Embryonic facial prominence (tissue), 1 donor: ENCODE measurements at regions not wholly inside any gene's neighbourhood (a gene's known extent, or its start where the extent isn't known, plus 50 kb on each side); places are given as distances from the start of the nearest gene placed in this dataset.

Experiments
- DNase-seq: peaks from one replicate; pipeline ENCODE4 v3.0.0-alpha.2; 2016; ENCODE audit errors: extremely low spot score

DNA sequence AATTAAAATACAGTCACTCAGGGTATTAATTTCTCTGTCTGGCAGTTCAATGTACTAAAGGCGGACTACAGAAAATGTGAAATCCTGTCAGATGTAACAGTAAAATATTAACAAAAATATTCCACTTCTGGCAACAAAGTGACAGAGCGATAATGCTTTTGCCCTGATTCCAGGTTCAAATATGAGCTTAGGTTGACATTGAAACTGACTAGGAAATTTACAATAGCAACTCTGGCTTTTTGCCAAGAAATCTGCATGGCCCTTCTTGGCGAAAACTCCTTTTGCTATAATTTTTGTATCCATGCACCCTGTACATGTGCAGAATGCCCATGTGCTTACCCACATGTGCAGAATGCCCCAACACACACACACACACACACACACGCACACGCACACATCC, 552.2 kb downstream of the MDFIC start:
- no peak for DNase-seq

DNA sequence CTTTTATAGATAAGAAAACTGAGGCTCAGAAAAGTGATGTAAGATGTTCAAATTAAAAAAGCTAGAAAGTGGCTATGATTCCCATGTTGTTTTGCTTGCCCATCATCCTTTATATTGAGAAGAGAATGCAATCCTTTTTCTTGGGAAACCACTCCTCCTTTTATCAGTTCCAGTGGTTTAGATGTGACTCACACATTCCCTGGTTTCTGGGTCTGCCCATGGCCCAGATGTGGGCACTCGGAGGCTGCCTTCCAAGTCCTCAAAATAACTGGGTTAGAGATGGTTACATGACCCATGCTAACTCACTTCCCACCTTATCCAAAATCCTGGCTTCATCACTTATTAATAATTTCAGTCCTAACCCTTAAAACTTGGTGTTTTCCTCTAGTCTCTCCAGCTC, 550.0 kb downstream of the MDFIC start:
- DNase-seq = no peak

DNA sequence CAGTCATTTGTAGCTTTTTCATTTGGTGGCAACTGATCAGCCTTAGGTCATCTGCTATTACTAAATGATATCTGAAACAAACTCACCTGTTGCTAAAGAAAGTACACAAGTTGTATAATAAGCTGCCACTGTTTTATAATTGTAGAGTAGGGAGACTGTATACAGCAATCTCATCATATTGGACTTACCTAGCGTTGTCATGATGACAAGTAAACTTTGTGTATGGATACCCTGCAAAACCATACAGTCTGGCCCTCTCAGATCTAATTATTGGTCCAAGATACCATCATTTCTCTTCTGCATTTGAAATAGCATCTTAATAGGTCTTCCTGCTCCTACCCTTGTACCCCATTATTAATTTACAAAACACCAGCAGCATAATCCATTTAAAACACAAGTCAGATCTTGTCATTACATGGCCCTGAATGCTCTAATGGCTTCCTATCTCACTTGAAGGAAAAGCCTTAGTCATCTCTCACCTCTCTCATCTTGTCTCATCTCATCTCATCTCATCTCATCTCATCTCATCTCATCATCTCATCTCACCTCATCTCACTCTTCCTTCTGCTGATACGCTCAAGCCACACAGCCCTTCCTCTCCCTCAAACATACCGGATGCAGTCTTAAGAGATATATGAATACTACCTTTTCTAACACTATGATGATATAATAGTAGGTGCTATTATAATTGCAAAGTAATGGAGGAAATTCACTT, 540.6 kb downstream of the MDFIC start:
- DNase-seq = no peak

DNA sequence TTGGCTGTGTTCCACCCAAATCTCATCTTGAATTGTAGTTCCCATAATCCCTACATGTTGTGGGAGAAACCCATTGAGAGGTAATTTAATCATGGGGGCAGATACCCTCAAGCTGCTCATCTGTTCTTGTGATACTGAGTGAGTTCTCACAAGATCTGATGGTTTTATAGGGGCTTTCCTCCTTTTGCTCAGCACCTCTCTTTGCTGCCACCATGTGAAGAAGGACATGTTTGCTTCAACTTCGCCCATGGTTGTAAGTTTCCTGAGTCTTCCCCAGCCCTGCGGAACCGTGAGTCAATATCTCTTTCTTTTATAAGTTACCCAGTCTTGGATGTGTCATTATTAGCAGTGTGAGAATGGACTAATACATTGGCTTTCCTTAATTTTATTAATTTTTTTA, 527.8 kb downstream of the MDFIC start:
- DNase-seq = no peak

DNA sequence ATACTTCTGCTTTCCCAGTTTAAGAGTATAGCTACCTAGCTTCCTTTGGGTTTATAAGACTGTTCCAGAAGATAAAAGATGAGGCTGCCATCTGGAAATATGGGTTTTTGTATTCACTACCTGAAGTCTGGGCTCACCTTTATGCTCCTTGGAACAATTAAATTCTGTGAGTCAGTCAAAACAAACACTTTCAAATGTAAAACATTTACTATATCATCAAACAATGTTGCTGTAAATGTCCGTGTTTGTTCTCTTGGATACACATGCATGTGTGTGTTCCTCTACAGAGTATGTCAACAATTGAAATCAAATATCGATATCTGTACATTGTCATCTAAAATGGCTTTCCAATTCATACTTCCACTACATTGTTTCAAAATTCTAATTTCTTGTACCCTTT, 525.6 kb downstream of the MDFIC start:
- no peak for DNase-seq

DNA sequence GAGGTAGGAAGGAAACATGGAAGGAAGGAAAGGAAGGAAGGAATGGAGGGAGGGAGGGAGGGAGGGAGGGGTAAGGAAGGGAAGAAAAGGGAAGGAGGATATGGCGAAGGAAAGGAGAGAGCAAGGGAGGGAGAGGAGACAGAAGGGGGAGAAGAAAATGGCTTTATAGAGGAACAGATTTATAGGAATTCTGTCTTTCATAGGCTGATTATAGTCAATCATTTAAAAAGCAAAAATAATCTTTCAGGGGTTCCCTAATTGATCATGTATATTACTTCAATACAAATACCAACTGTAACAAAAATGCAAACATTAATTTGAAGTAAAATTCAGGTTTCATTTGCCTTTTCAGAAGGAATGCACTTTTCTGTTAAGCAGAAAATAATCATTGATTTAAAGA, 519.1 kb downstream of the MDFIC start:
- no peak for DNase-seq

DNA sequence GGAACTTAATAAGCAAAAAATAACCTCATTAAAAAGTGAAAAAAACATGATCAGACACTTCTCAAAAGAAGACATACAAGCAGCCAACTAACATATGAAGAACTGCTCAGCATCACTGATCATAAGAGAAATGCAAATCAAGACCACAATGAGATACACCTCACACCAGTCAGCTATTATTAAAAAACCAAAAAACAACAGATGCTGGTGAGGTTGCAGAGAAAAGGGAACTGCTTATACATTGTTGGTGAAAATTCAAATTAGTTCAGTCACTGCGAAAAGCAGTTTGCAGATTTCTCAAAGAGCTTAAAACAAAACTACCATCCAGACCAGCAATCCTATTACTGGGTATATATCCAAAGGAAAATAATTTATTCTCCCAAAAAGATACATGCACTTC, 513.3 kb downstream of the MDFIC start:
- no peak for DNase-seq

DNA sequence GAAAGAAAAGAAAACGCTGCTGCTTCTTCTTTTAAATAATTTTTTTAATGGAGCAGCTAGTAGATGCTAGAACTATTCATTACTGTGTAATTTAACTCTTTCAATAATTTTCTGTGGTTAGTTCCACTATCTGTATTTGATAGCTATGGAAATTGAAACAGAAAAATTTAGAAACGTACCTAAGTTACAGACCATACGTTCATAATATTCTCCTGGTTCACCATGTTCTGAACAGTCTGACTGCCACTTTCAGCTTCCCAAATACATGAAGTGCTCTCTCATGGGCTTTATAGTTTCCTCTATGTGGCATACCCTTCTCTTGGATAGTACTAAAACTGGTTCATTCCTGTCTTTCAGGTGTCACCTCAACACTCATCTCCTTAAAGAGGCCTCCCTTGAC, 508.0 kb downstream of the MDFIC start:
- no peak for DNase-seq

DNA sequence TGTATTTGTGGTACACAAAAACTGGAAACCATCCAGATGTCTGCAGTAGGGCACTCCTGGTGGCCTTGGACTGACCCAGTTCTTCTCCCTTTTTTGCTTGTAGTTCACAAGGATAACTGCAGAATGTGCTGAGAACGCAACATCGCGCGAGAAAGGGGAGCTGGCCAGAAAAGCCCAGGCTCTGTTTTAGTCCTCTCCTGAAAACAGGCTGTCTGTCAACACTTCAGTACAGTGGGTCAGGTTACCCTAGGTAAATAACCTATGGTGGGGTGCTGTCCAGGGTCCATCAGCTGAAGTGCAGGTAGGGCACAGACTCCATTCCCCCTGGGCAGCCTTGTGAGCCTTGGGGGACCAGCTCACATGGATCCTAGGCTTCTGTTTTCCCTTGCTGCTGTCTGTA, 495.8 kb downstream of the MDFIC start:
- no peak for DNase-seq

DNA sequence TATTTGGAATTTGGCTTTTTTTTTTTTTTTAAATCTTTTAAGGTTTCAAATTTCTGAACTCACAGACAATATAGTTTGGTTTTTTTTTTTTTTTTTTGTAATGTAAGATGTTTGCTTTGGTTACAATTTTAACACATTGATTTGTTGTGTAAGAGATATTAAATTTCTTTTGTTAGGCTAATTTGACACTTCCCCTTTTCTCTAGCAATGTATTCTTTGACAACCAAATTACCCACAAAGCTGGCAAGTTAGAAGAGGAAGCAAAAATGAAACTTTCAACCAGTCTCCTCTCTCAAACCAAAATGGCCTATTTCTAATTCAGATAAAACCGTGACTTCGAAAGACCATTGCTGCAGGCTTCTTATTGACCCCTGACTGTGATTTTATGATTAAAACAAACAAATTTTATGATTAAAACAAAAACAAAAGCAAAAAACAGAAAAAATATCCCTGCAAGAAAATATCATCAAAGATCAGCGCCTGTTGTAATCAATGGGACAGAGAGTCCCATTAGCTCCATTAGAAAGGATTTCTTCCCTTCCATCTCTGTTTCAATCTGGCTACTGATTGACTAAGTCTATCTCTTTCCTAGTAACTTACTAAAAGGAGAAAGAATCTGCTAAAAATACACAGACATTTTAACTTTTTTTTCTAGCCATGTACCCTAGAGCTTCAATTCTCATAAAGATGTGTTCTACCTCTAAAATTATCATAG, 489.2 kb downstream of the MDFIC start:
- DNase-seq = no peak

DNA sequence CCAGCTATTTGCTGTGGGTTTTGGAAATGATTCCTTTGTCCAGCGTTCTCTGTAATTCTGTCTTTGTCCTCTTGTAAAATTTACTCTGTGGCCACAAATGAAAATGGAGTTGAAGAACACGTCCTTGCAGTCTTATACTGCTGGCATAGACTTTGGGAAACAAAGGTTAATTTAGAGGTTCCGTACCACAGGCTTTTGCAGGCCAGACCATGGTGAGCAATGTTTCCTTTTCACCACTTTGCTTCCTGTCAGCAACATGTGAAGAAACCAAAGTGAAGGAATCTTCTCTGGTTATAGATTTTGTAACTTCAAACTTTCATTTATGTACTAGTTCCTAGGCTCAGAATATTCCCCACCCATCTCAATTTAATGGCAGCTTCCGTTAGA, 488.5 kb downstream of the MDFIC start:
- DNase-seq = no peak

DNA sequence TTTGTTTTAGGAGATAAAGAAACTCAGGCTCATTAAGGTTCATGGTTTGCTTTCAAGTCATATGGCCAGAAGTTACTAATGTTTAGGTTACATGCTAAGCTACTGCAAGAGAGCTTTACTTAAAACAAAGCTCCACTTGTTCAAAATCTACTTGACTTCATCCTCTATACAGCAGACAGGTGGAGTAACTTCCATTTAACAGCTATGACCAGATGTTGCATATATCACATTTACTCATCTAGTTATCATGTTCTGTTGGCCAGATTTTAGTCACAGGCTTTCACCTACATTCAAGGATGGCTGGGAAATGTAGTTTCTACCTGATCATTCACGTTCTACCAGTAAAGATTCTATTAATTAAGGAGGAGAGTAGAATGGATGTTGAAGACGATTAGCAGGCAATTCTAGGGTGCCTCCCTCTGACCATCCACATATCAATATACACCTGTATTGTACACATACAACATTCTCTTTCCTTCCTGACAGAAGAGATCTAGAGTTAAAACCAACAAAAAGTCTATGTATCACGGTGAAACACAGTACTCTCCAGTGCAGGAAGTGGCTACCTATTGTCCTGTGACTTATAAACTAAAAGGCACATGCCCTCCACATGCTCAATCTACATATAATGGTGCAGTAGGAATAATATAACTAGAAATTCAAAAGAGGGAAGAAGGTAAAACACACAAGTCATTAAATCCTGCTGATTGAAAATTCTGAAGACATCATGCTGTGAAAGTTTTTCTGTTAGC, 488.0 kb downstream of the MDFIC start:
- no peak for DNase-seq

DNA sequence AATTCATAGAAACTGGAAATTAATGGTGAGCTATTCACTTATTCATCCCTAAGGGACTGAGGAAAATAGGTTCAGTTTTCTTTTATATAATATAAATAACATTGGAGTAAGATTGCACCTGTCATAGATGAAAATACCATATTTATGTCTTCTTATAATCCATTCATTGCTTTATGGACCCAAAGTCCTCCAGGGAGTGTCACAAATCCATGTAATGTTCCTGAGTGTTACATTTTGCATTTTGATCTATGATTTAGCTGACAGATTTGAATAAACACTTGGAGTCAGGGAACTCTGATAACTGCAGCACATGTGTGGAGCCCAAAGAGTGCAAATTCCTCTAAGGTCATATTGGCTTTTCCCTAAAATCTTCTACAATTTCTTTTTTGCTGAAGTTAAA, 484.3 kb downstream of the MDFIC start:
- no peak for DNase-seq

DNA sequence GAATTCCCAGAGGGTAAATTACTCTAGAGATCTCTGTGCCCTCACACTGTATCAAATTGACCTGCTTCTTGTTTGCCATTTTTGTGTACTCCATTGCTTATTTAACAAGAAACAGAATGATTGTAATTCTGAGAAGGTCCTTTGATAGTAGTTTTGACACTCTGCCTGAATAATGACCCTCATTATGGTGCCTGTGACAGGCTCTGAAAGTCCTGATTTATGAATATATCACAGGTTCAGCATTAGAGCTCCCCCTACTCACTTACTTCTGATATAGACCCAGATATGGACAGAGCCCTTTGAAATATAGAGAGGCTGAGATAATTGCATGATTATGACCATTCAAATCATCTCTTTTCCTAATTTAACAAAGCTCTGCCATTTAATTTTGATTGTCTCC, 465.2 kb downstream of the MDFIC start:
- DNase-seq = no peak

DNA sequence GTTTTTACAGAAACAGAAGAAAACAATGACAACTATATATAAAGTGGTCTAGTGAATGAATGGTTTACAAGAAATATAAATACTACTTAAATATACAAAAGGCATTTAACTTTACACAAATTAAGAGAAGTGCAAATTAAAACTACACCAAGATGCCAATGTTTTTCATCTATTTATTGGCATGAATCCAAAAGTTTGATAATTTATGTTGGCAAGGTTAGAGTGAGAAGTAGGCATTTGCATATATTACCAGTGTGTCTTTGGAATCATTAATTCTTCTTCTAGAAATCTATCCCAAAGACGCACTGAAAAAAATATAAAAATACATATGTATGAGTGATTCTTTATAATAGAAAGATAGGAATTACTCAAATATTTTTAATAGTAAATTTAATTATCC, 457.4 kb downstream of the MDFIC start:
- no peak for DNase-seq

DNA sequence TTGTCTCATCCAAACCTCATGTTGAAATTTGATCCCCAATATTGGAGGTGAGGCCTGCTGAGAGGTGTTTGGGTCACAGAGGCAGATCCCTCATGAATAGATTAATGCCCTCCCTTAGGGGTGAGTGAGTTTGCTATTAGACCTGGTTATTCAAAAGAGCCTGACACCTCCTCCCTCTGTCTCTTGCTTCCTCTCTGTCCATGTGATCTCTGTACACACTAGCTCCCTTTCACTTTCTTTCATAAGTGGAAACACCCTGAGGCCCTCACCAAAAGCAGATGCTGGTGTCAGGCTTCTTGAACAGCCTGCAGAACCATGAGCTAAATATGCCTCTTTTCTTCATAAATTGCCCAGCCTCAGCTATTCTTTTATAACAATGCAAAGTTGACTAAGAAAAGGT, 447.1 kb downstream of the MDFIC start:
- no peak for DNase-seq

DNA sequence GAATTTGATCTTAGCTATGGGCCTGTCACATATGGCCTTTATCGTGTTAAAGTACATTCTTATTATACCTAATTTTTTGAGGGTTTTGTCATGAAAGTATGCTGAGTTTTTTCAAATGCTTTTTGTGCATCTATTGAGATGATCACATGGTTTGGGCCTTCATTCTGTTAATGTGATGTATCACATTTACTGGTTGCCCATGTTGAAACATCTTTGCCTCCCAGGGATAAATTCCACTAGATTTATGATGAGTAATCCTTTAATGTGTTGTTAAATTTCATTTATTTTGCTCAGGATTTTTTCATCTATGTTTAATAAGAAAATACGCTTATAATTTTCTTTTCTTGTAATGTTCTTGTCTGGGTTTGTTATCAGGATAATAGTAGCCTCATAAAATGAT, 442.0 kb downstream of the MDFIC start:
- DNase-seq = no peak

DNA sequence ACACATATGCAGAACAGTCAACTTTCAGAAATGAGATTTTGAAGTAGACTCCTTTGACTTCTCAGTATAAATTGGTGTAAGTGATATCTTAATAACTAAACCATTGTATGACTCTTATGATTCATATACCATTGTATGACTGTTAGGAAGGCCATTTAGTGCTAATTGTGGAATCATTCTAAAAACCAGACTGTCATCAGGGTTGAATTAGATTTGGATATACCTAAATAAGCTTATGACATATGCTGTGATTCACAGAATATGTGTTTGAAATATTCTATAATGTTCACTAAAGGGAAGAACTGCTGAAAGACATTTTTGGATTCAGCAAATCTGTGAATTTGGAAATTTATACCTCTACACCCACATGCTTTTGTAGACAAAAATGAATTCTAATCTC, 438.1 kb downstream of the MDFIC start:
- no peak for DNase-seq

DNA sequence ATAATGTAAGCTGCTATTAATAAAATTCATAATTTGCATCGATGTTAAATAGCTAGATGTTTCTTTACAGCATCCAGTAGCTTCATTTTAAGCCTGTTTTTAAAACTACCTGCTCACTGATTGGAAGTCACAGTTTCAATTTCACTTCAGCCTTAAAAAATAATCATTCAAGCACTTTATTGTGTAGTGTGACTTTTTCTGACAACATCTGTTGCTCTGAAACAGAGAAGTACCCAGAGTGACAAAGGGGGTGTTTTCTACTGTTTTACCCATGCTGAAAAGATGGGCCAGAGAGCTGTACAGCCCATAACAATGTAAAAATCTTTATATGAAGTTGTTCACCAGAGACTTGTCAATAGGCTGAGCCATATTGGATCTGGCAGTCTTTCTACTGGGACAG, 437.2 kb downstream of the MDFIC start:
- DNase-seq = no peak

DNA sequence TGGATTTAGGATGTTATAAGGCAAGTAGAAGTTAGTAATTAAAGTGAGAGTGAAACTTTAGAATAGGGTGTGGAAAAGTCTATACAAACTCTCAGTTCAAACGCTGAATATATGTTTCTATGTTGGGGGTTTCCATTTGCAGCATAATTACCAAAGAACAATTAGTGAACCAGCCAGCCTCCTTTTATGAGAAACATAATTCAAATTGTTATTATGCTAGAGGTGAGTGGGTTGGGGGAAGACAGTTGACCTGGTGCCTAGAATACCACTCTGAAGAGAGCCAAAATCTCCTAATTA, 435.8 kb downstream of the MDFIC start:
- DNase-seq = no peak

DNA sequence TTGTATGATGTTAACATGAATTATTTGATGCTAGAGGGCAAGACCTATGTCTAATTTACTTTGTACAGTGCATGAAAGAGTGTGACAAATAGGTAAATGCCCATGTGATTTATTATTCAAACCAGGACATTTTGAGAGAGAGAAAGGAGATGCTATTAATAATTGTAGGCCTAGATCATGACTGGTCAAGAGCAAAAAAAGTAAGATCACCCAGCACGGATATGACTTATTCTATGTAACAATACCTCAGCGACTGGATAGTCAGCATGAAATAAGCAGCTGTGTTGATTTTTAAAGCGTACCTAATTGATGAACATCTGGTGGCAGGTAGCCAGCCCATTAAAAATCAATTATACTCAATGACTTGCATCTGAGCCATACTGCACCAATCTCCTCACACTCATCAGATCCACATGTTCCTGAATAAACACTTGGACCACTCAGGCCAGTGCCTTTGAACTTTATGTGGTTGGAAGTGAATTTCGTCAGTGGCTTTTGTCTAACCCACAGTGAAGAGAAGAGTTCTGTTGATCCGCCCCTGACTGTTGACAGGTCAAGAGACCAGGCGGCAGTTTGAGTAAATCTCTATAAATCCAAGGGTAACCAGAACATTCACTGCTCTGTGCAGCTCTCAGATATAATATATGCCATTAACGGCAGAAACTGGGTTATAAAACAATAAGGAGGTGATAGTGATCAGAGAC, 435.3 kb downstream of the MDFIC start:
- no peak for DNase-seq

DNA sequence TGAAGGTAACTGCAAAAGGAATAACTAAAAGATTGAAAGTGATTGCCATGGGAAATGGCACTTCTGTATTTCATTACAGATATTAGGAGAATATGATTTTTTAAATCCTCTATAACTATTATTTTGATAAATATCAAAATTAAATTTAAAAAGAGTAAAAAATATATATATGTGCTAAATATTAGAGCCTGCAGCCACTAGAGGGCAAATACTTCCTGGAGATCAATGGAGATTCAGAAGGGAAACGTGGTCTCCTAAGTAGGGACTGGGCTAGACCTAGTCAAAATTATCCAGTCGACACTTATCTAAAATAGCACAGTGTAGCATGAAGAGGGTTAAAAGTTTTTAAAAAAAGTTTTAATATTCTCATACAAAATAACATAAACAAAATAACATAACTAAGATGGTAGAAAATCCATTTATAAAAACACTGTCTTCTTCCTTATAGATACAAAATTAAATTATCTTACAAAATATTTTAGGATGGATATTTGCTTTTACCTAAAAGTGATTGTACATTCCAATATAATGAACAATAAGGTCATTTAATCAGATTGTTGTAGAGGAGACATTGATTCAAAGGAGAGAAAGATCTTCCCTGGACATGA, 434.3 kb downstream of the MDFIC start:
- no peak for DNase-seq
